ENCODE measurements at regions not wholly inside any gene's neighbourhood (a gene's known extent, or its start where the extent isn't known, plus 50 kb on each side); places are given as distances from the start of the nearest gene placed in this dataset.

GRCh38 chr2:103814016-103814415 lies 1039.9 kb upstream of the POU3F3 start:
- no peak for DNase-seq

- DNase-seq: no peak
These were observed 1038.2 kb upstream of the POU3F3 start for GRCh38 chr2:103815731-103816130.

GRCh38 chr2:103817746-103818145 lies 1036.2 kb upstream of the POU3F3 start:
- DNase-seq: no peak

GRCh38 chr2:103818176-103818575 lies 1035.7 kb upstream of the POU3F3 start:
- DNase-seq: no peak

GRCh38 chr2:103819599-103819998 lies 1034.3 kb upstream of the POU3F3 start:
- no peak for DNase-seq

- no peak for DNase-seq
These were observed 1030.1 kb upstream of the POU3F3 start for GRCh38 chr2:103823847-103824246.

GRCh38 chr2:103847276-103847675 lies 1006.6 kb upstream of the POU3F3 start:
- no peak for DNase-seq

GRCh38 chr2:103859238-103859637 lies 994.7 kb upstream of the POU3F3 start:
- DNase-seq: no peak

- no peak for DNase-seq
These were observed 993.9 kb upstream of the POU3F3 start for GRCh38 chr2:103860016-103860415.

- DNase-seq: no peak
These were observed 985.5 kb upstream of the POU3F3 start for GRCh38 chr2:103868396-103868795.

GRCh38 chr2:103873716-103874351 lies 980.1 kb upstream of the POU3F3 start:
- DNase-seq: no peak

- DNase-seq: no peak
These were observed 978.8 kb upstream of the POU3F3 start for GRCh38 chr2:103875131-103875530.

- DNase-seq: no peak
These were observed 978.4 kb upstream of the POU3F3 start for GRCh38 chr2:103875531-103875930.

- no peak for DNase-seq
These were observed 977.3 kb upstream of the POU3F3 start for GRCh38 chr2:103876611-103877010.

GRCh38 chr2:103879101-103879500 lies 974.8 kb upstream of the POU3F3 start:
- no peak for DNase-seq

GRCh38 chr2:103880081-103880834 lies 973.7 kb upstream of the POU3F3 start:
- no peak for DNase-seq

GRCh38 chr2:103887625-103888024 lies 966.3 kb upstream of the POU3F3 start:
- no peak for DNase-seq

GRCh38 chr2:103896182-103896581 lies 957.7 kb upstream of the POU3F3 start:
- DNase-seq: no peak

GRCh38 chr2:103898561-103898960 lies 955.4 kb upstream of the POU3F3 start:
- no peak for DNase-seq

- no peak for DNase-seq
These were observed 951.6 kb upstream of the POU3F3 start for GRCh38 chr2:103902347-103902746.

- DNase-seq: no peak
These were observed 932.8 kb upstream of the POU3F3 start for GRCh38 chr2:103921161-103921560.

- no peak for DNase-seq
These were observed 911.7 kb upstream of the POU3F3 start for GRCh38 chr2:103942199-103942598.

- no peak for DNase-seq
These were observed 908.8 kb upstream of the POU3F3 start for GRCh38 chr2:103945083-103945482.
